ENCODE measurements at regions not wholly inside any gene's neighbourhood (a gene's known extent, or its start where the extent isn't known, plus 50 kb on each side); places are given as distances from the start of the nearest gene placed in this dataset.

GRCh38 chr1:204792354-204792692 is 78.3 kb upstream of the NFASC start:
- TF ChIP-seq SUZ12 (IDR thresholded peaks at IDR 0.05) (no peak), SP1 (IDR thresholded peaks at IDR 0.05) (no peak), PKNOX1 (IDR thresholded peaks at IDR 0.05) (no peak), NFRKB (IDR thresholded peaks at IDR 0.05) (no peak)

Measured in HEK293T (cell line).